Endothelial cell of umbilical vein (primary cell): ENCODE measurements at regions not wholly inside any gene's neighbourhood (a gene's known extent, or its start where the extent isn't known, plus 50 kb on each side); places are given as distances from the start of the nearest gene placed in this dataset.

Experiments used
- CTCF ChIP-seq, 2 donors: IDR thresholded peaks; 1 replicate in 1 of 2; 2 replicates in 1 of 2; pipeline ENCODE4 v1.5.1; 2011; ENCODE audit warnings: low read length in 2 of 2, mild to moderate bottlenecking in 2 of 2, moderate library complexity in 2 of 2, control low read depth in 1 of 2, inconsistent platforms in 1 of 2, low read depth in 1 of 2; ENCODE audit not compliant: insufficient read depth in 1 of 2; ENCODE audit errors: extremely low read depth in 1 of 2
- EZH2 ChIP-seq: IDR thresholded peaks from 2 replicates; pipeline ENCODE4 v1.6.1; 2012; ENCODE audit warnings: borderline replicate concordance, low read depth, mild to moderate bottlenecking, moderate library complexity, low read length, inconsistent platforms; ENCODE audit not compliant: severe bottlenecking
- FOS ChIP-seq: IDR thresholded peaks from 2 replicates; pipeline ENCODE4 v1.6.1; 2011; ENCODE audit warnings: mild to moderate bottlenecking, low read length, moderate library complexity, borderline replicate concordance; ENCODE audit not compliant: insufficient read depth
- JUN ChIP-seq: IDR thresholded peaks from 2 replicates; pipeline ENCODE4 v1.6.1; 2011; ENCODE audit warnings: borderline replicate concordance, low read depth; ENCODE audit not compliant: insufficient read length, insufficient read depth
- MAX ChIP-seq: IDR thresholded peaks from 2 replicates; pipeline ENCODE4 v1.6.1; 2011; ENCODE audit not compliant: insufficient read depth, insufficient read length
- MYC ChIP-seq: IDR thresholded peaks from one replicate; pipeline ENCODE4 v1.6.1; 2011; ENCODE audit warnings: mild to moderate bottlenecking, low read depth, low read length
- POLR2A ChIP-seq: IDR thresholded peaks from 2 replicates; pipeline ENCODE4 v1.6.1; 2012; ENCODE audit warnings: low read depth, mild to moderate bottlenecking, control low read depth, low read length
- POLR2AphosphoS5 ChIP-seq: IDR thresholded peaks from 2 replicates; pipeline ENCODE4 v1.6.1; 2012; ENCODE audit warnings: low read depth, mild to moderate bottlenecking, control low read depth, low read length, moderate library complexity; ENCODE audit not compliant: insufficient read depth

GRCh38 chr5:42900734-42901133 lies 89.0 kb upstream of the SELENOP start:
- TF ChIP-seq POLR2AphosphoS5 (no peak), MYC (no peak), CTCF (IDR thresholded peaks at IDR 0.05; ENCODE audit: extremely low read depth in 1 of 2, insufficient read depth in 1 of 2, low read depth in 1 of 2, low read length in 2 of 2) (no peak), POLR2A (no peak), JUN (no peak), EZH2 (no peak), MAX (no peak), FOS (no peak)
